GM12878 (cell line): ENCODE measurements at regions not wholly inside any gene's neighbourhood (a gene's known extent, or its start where the extent isn't known, plus 50 kb on each side); places are given as distances from the start of the nearest gene placed in this dataset.

Experiments
- ATAC-seq: fragments of 200-7000 bp; cut with Tn5 transposase; 3 replicates; pipeline ENCODE4 v1.9.1; 2020; ENCODE audit warnings: mild to moderate bottlenecking, moderate library complexity
- BruUV-seq: library from RNA; stranded (reverse); fragments of 400-500 nt; replicated peaks from 2 replicates; lab custom pipeline; 2021; lab: Mats Ljungman, UMichigan
- CTCF ChIA-PET: fragments of 300-600 bp; sonication (Branson Sonifier 250); formaldehyde crosslinking; extraction: SDS; loops from one replicate; lab custom pipeline; 2021; ENCODE audit warnings: inconsistent platforms; lab: Yijun Ruan, JAX
- POLR2A ChIA-PET: fragments of 350-600 bp; formaldehyde crosslinking; extraction: SDS; loops from one replicate; lab custom pipeline; 2021; ENCODE audit warnings: inconsistent platforms; lab: Charles Lee
- RAD21 ChIA-PET: fragments of 300-600 bp; sonication (Branson Sonifier 250); formaldehyde crosslinking; loops from one replicate; lab custom pipeline; 2023; ENCODE audit warnings: antibody characterized with exemption; ENCODE audit not compliant: unreplicated experiment; lab: Charles Lee
- SMC1A ChIA-PET: fragments of 300-600 bp; sonication (Branson Sonifier 250); formaldehyde crosslinking; loops from one replicate; lab custom pipeline; 2023; ENCODE audit not compliant: unreplicated experiment, uncharacterized antibody; lab: Charles Lee
- DNase-seq: peaks from one replicate; pipeline ENCODE4 v3.0.0-alpha.2; 2011; ENCODE audit warnings: low read depth, low spot score
- FAIRE-seq: peaks from 3 replicates; lab custom pipeline; 2011; peaks lifted over from hg19 to GRCh38; lab: Jason Lieb, UNC
- H2AFZ ChIP-seq: 2 replicates; pipeline ENCODE4 v1.6.0; 2011; ENCODE audit warnings: low read depth, low read length, control low read depth; ENCODE audit not compliant: control insufficient read depth
- H3K27ac ChIP-seq: 2 replicates; pipeline ENCODE4 v1.5.1; 2011; ENCODE audit warnings: control low read depth; ENCODE audit not compliant: control insufficient read depth, insufficient read depth
- H3K27me3 ChIP-seq, 2 experiments: replicated peaks in 1 of 2; 2 replicates each; pipeline versions ENCODE4 v1.6.0 to v1.6.1; 2011; ENCODE audit warnings: low read length in 1 of 2; ENCODE audit not compliant: control insufficient read depth in 2 of 2, insufficient read depth in 2 of 2
- H3K36me3 ChIP-seq, 2 experiments: 2 replicates each; pipeline ENCODE4 v1.5.1; 2011; ENCODE audit warnings: low read length in 1 of 2; ENCODE audit not compliant: control insufficient read depth in 2 of 2, insufficient read depth in 2 of 2
- H3K4me1 ChIP-seq: 2 replicates; pipeline ENCODE4 v1.6.1; 2011; ENCODE audit warnings: mild to moderate bottlenecking, low read length, moderate library complexity, mixed read lengths; ENCODE audit not compliant: control insufficient read depth, insufficient read depth
- H3K4me2 ChIP-seq: 2 replicates; pipeline ENCODE4 v1.6.0; 2011; ENCODE audit warnings: control low read depth; ENCODE audit not compliant: control insufficient read depth, insufficient read depth
- H3K4me3 ChIP-seq: fragments of 200-600 bp; sonication (generic); 2 replicates; pipeline ENCODE4 v1.5.1; 2016
- H3K79me2 ChIP-seq: 2 replicates; pipeline ENCODE4 v1.6.0; 2011; ENCODE audit warnings: low read length; ENCODE audit not compliant: control insufficient read depth, insufficient read depth
- H3K9ac ChIP-seq: 2 replicates; pipeline ENCODE4 v1.8.0; 2011; ENCODE audit warnings: low read length, control low read depth, mixed read lengths; ENCODE audit not compliant: control insufficient read depth, insufficient read depth
- H3K9me3 ChIP-seq: replicated peaks from 3 replicates; pipeline ENCODE4 v1.5.1; 2011; ENCODE audit warnings: mild to moderate bottlenecking, low read length; ENCODE audit not compliant: control insufficient read depth, insufficient read depth
- H4K20me1 ChIP-seq: 2 replicates; pipeline ENCODE4 v1.6.0; 2011; ENCODE audit not compliant: control insufficient read depth, insufficient read depth
- NBN ChIP-seq: fragments of 450-650 bp; IDR thresholded peaks from 2 replicates; pipeline ENCODE4 v1.6.1; 2016
- POLR2A ChIP-seq: IDR thresholded peaks from 2 replicates; pipeline ENCODE4 v1.6.1; 2011; ENCODE audit warnings: low read depth, mild to moderate bottlenecking, low read length
- WGBS: methylation state at CpG from one replicate; pipeline ENCODE4 v1.1.6; 2016; ENCODE audit warnings: low lambda C conversion rate; ENCODE audit not compliant: insufficient replicate concordance, insufficient coverage; ENCODE audit errors: missing lambda C conversion rate; 5-methylcytosine and 5-hydroxymethylcytosine counted together
- in situ Hi-C: fragments of 300-500 bp; cut with MboI; formaldehyde crosslinking; loops from 9 replicates; pipeline ENCODE4 v1.14.3; 2018; ENCODE audit warnings: mixed read lengths
- intact Hi-C: fragments of 100-400 bp; cut with micrococcal nuclease; formaldehyde crosslinking; loops from one replicate; pipeline ENCODE4 v1.14.2; 2022; ENCODE audit not compliant: unreplicated experiment
- TF ChIP-seq, protein P1 (sequence below): fragments of 450-650 bp; IDR thresholded peaks from 2 replicates; pipeline ENCODE4 v1.6.1; 2017; ENCODE audit warnings: mild to moderate bottlenecking, moderate library complexity
- TF ChIP-seq, protein P2 (sequence below): fragments of 450-650 bp; formaldehyde crosslinking; IDR thresholded peaks from 2 replicates; pipeline ENCODE4 v1.5.0; 2022; ENCODE audit warnings: mild to moderate bottlenecking, missing genetic modification characterization
- TF ChIP-seq, protein P3 (sequence below): fragments of 450-650 bp; IDR thresholded peaks from 2 replicates; pipeline ENCODE4 v1.6.1; 2016; ENCODE audit warnings: mild to moderate bottlenecking
- TF ChIP-seq, protein P4 (sequence below): fragments of 450-650 bp; conservative IDR thresholded peaks from 2 replicates; pipeline ENCODE4 v1.6.1; 2017; ENCODE audit warnings: mild to moderate bottlenecking, moderate library complexity

DNA sequence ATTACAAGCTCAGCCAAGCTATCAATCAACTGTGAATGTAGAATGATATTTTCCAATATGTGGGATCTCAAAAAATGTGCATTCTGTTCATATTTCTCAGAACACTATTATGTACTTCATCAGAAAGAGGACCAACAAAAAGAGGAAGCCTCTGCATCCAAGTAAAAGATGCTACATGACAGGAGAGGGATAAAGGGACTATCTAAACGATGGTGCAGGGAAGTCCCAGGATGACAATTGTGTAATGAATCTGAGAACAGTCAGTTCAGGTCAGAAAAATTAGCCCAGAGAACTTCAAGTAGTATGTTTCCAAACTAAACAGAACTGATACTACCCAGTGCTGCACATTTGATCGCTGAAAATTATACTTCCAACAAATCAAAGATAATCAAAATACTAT, 127.0 kb downstream of the ZNF330 start (continued):
- TF ChIP-seq, protein P1, sequence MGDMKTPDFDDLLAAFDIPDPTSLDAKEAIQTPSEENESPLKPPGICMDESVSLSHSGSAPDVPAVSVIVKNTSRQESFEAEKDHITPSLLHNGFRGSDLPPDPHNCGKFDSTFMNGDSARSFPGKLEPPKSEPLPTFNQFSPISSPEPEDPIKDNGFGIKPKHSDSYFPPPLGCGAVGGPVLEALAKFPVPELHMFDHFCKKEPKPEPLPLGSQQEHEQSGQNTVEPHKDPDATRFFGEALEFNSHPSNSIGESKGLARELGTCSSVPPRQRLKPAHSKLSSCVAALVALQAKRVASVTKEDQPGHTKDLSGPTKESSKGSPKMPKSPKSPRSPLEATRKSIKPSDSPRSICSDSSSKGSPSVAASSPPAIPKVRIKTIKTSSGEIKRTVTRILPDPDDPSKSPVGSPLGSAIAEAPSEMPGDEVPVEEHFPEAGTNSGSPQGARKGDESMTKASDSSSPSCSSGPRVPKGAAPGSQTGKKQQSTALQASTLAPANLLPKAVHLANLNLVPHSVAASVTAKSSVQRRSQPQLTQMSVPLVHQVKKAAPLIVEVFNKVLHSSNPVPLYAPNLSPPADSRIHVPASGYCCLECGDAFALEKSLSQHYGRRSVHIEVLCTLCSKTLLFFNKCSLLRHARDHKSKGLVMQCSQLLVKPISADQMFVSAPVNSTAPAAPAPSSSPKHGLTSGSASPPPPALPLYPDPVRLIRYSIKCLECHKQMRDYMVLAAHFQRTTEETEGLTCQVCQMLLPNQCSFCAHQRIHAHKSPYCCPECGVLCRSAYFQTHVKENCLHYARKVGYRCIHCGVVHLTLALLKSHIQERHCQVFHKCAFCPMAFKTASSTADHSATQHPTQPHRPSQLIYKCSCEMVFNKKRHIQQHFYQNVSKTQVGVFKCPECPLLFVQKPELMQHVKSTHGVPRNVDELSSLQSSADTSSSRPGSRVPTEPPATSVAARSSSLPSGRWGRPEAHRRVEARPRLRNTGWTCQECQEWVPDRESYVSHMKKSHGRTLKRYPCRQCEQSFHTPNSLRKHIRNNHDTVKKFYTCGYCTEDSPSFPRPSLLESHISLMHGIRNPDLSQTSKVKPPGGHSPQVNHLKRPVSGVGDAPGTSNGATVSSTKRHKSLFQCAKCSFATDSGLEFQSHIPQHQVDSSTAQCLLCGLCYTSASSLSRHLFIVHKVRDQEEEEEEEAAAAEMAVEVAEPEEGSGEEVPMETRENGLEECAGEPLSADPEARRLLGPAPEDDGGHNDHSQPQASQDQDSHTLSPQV, result no peak
- TF ChIP-seq, protein P2, sequence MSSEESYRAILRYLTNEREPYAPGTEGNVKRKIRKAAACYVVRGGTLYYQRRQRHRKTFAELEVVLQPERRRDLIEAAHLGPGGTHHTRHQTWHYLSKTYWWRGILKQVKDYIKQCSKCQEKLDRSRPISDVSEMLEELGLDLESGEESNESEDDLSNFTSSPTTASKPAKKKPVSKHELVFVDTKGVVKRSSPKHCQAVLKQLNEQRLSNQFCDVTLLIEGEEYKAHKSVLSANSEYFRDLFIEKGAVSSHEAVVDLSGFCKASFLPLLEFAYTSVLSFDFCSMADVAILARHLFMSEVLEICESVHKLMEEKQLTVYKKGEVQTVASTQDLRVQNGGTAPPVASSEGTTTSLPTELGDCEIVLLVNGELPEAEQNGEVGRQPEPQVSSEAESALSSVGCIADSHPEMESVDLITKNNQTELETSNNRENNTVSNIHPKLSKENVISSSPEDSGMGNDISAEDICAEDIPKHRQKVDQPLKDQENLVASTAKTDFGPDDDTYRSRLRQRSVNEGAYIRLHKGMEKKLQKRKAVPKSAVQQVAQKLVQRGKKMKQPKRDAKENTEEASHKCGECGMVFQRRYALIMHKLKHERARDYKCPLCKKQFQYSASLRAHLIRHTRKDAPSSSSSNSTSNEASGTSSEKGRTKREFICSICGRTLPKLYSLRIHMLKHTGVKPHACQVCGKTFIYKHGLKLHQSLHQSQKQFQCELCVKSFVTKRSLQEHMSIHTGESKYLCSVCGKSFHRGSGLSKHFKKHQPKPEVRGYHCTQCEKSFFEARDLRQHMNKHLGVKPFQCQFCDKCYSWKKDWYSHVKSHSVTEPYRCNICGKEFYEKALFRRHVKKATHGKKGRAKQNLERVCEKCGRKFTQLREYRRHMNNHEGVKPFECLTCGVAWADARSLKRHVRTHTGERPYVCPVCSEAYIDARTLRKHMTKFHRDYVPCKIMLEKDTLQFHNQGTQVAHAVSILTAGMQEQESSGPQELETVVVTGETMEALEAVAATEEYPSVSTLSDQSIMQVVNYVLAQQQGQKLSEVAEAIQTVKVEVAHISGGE (CRISPR knock-in tag), result no peak
- TF ChIP-seq NBN, result no peak
- TF ChIP-seq, all 136 proteins: peak for 0

DNA sequence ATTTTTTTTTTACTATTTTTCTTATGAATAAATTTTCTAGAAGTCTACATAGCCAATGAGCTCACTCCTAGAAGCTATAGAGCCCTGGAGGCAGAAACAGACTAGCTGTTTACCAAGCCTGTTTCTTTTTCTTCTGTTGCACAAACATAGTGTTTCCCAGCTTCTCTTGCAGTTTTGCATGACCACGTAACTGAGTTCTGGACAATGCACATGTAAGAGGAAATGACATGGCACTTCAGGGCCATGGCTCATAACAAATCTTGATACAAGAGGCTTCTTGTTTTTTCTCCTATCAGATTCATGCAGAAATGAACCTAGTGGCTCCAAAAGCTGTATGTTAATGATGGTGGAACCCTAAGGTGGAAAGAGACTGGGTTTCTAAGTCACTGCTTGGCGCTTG, 127.4 kb downstream of the ZNF330 start:
- in situ Hi-C loops, result no loop called here
- DNase-seq, result no peak
- ATAC-seq, result peak; percentile 36
- no peaks in the 10 kb centered on the region for H4K20me1 ChIP-seq
- H3K79me2 ChIP-seq, result no peaks in the 10 kb centered on the region
- CTCF ChIA-PET, result interaction anchor here (0.7 to 1.1 kb wide), 3 partner anchors 227 to 1499 kb away, joined by 3 read pairs; no protein-coding TSS in a partner anchor
- SMC1A ChIA-PET, result interaction anchor here (0.5 to 2.1 kb wide), 3 partner anchors 11 to 1500 kb away, joined by 3 to 4 read pairs (median 3); no protein-coding TSS in a partner anchor
- POLR2A ChIA-PET, result no interaction called here
- peaks cover 5% of the 10 kb centered on the region; the same call in 1 of the 2 replicates for H3K4me1 ChIP-seq
- TF ChIP-seq, protein P3, sequence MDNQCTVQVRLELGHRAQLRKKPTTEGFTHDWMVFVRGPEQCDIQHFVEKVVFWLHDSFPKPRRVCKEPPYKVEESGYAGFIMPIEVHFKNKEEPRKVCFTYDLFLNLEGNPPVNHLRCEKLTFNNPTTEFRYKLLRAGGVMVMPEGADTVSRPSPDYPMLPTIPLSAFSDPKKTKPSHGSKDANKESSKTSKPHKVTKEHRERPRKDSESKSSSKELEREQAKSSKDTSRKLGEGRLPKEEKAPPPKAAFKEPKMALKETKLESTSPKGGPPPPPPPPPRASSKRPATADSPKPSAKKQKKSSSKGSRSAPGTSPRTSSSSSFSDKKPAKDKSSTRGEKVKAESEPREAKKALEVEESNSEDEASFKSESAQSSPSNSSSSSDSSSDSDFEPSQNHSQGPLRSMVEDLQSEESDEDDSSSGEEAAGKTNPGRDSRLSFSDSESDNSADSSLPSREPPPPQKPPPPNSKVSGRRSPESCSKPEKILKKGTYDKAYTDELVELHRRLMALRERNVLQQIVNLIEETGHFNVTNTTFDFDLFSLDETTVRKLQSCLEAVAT, result no peak
- TF ChIP-seq POLR2A, result no peak
- TF ChIP-seq, protein P4, sequence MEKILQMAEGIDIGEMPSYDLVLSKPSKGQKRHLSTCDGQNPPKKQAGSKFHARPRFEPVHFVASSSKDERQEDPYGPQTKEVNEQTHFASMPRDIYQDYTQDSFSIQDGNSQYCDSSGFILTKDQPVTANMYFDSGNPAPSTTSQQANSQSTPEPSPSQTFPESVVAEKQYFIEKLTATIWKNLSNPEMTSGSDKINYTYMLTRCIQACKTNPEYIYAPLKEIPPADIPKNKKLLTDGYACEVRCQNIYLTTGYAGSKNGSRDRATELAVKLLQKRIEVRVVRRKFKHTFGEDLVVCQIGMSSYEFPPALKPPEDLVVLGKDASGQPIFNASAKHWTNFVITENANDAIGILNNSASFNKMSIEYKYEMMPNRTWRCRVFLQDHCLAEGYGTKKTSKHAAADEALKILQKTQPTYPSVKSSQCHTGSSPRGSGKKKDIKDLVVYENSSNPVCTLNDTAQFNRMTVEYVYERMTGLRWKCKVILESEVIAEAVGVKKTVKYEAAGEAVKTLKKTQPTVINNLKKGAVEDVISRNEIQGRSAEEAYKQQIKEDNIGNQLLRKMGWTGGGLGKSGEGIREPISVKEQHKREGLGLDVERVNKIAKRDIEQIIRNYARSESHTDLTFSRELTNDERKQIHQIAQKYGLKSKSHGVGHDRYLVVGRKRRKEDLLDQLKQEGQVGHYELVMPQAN, result no peak
- no TSS peak for BruUV-seq
- H3K36me3 ChIP-seq, result no peaks in the 10 kb centered on the region
- H3K27ac ChIP-seq, result peak overlapping the region; percentile 24
- no peak for FAIRE-seq
- 43% methylated on average over 2 of the region's 2 CpGs for WGBS
- no peak overlapping the region for H3K9ac ChIP-seq
- RAD21 ChIA-PET, result interaction anchor here (1.2 to 1.3 kb wide), 2 partner anchors 41 to 358 kb away, joined by 3 read pairs; no protein-coding TSS in a partner anchor
- no peaks in the 10 kb centered on the region for H3K27me3 ChIP-seq
- H3K4me3 ChIP-seq, result no peak overlapping the region
- H3K9me3 ChIP-seq, result no peaks in the 10 kb centered on the region; the same call in 2 of the 3 replicates
- peak overlapping the region; percentile 45; the same call in 1 of the 2 replicates for H3K4me2 ChIP-seq
- intact Hi-C loops, result loop anchor here (5.0 kb wide), 1 partner anchor 289 kb away; the partner anchor contains the start of gene IL15
- H2AFZ ChIP-seq, result peak overlapping the region; percentile 54
